IMR-90 (cell line): ENCODE measurements at regions not wholly inside any gene's neighbourhood (a gene's known extent, or its start where the extent isn't known, plus 50 kb on each side); places are given as distances from the start of the nearest gene placed in this dataset.
"Not testable (repeated sequence)": the region's sequence is repeated elsewhere in the genome, so short reads cannot be mapped to it uniquely, and the experiment has no call there.

Experiments used
- ATAC-seq: fragments of 200-7000 bp; cut with Tn5 transposase; 2 replicates; pipeline ENCODE4 v1.9.1; 2020; ENCODE audit warnings: low read depth, mild to moderate bottlenecking, moderate library complexity
- BruUV-seq: library from RNA; stranded (reverse); fragments of 400-500 nt; replicated peaks from 2 replicates; lab custom pipeline; 2021; lab: Mats Ljungman, UMichigan
- CTCF ChIA-PET: fragments of 300-600 bp; formaldehyde crosslinking; extraction: SDS; loops from one replicate; lab custom pipeline; 2021; ENCODE audit warnings: antibody characterized with exemption; lab: Yijun Ruan, JAX
- POLR2A ChIA-PET: fragments of 300-600 bp; sonication (Branson Sonifier 250); formaldehyde crosslinking; loops from one replicate; lab custom pipeline; 2022; ENCODE audit warnings: antibody characterized with exemption; ENCODE audit not compliant: unreplicated experiment; lab: Charles Lee
- DNase-seq: peaks from one replicate; pipeline ENCODE4 v3.0.0; 2013
- H2AFZ ChIP-seq: replicated peaks from 2 replicates; pipeline ENCODE3; 2013; ENCODE audit warnings: low read length, mild to moderate bottlenecking; ENCODE audit not compliant: poor library complexity
- H2AK5ac ChIP-seq: 2 replicates; pipeline ENCODE4 v1.6.1; 2013; ENCODE audit warnings: low read depth, low read length, inconsistent platforms
- H2AK9ac ChIP-seq: replicated peaks from 2 replicates; pipeline ENCODE3; 2013; ENCODE audit warnings: mild to moderate bottlenecking, low read depth, low read length, moderate library complexity; ENCODE audit not compliant: poor library complexity
- H2BK120ac ChIP-seq: 2 replicates; pipeline ENCODE4 v1.6.1; 2013; ENCODE audit warnings: low read depth, low read length, inconsistent platforms
- H2BK15ac ChIP-seq: 3 replicates; pipeline ENCODE4 v1.6.1; 2013; ENCODE audit warnings: low read depth, low read length, inconsistent platforms
- H2BK20ac ChIP-seq: 2 replicates; pipeline ENCODE4 v1.6.1; 2013; ENCODE audit warnings: low read depth, mild to moderate bottlenecking, inconsistent platforms, low read length, moderate library complexity
- H2BK5ac ChIP-seq: 2 replicates; pipeline ENCODE4 v1.6.1; 2013; ENCODE audit warnings: mild to moderate bottlenecking, low read depth, low read length, inconsistent platforms; ENCODE audit not compliant: poor library complexity, severe bottlenecking
- H3K14ac ChIP-seq: replicated peaks from 2 replicates; pipeline ENCODE4 v1.6.1; 2013; ENCODE audit warnings: low read depth, low read length, inconsistent platforms
- H3K18ac ChIP-seq: 2 replicates; pipeline ENCODE4 v1.6.1; 2013; ENCODE audit warnings: low read depth, low read length, control low read depth
- H3K23ac ChIP-seq: 2 replicates; pipeline ENCODE4 v1.6.1; 2013; ENCODE audit warnings: low read depth, low read length, inconsistent platforms
- H3K27ac ChIP-seq: 2 replicates; pipeline ENCODE4 v1.5.1; 2013; ENCODE audit warnings: mild to moderate bottlenecking, control low read depth, low read length; ENCODE audit not compliant: insufficient read depth
- H3K27me3 ChIP-seq: 2 replicates; pipeline ENCODE4 v1.6.1; 2013; ENCODE audit warnings: low read length; ENCODE audit not compliant: control insufficient read depth, insufficient read depth
- H3K36me3 ChIP-seq: 2 replicates; pipeline ENCODE4 v1.6.1; 2013; ENCODE audit warnings: low read length, mixed read lengths; ENCODE audit not compliant: control insufficient read depth, insufficient read depth
- H3K4ac ChIP-seq: 2 replicates; pipeline ENCODE4 v1.6.1; 2013; ENCODE audit warnings: low read depth, low read length, inconsistent platforms
- H3K4me1 ChIP-seq: 2 replicates; pipeline ENCODE4 v1.6.1; 2013; ENCODE audit warnings: low read length, mixed read lengths; ENCODE audit not compliant: control insufficient read depth, insufficient read depth
- H3K4me2 ChIP-seq: 2 replicates; pipeline ENCODE4 v1.6.1; 2013; ENCODE audit warnings: low read depth, mild to moderate bottlenecking, control low read depth, low read length, moderate library complexity
- H3K4me3 ChIP-seq: 2 replicates; pipeline ENCODE4 v1.5.1; 2013; ENCODE audit warnings: low read depth, mild to moderate bottlenecking, control low read depth, low read length, moderate library complexity; ENCODE audit not compliant: insufficient read depth
- H3K56ac ChIP-seq: 2 replicates; pipeline ENCODE4 v1.6.1; 2013; ENCODE audit warnings: low read length, inconsistent platforms; ENCODE audit not compliant: insufficient read depth; ENCODE audit errors: extremely low read depth
- H3K79me1 ChIP-seq, 2 experiments: 2 replicates each; pipeline ENCODE4 v1.6.1; 2013; ENCODE audit warnings: low read length in 2 of 2, inconsistent platforms in 1 of 2, low read depth in 1 of 2
- H3K9ac ChIP-seq: 2 replicates; pipeline ENCODE4 v1.6.1; 2013; ENCODE audit warnings: low read depth, low read length, control low read depth
- H3K9me1 ChIP-seq: 2 replicates; pipeline ENCODE4 v1.6.1; 2013; ENCODE audit warnings: low read length, inconsistent platforms; ENCODE audit not compliant: insufficient read depth
- H3K9me3 ChIP-seq: 2 replicates; pipeline ENCODE4 v1.6.1; 2013; ENCODE audit warnings: low read length; ENCODE audit not compliant: control insufficient read depth, insufficient read depth
- H4K20me1 ChIP-seq: 2 replicates; pipeline ENCODE4 v1.6.1; 2013; ENCODE audit warnings: low read length, inconsistent platforms; ENCODE audit not compliant: insufficient read depth
- H4K5ac ChIP-seq: 2 replicates; pipeline ENCODE4 v1.6.1; 2013; ENCODE audit warnings: mild to moderate bottlenecking, low read depth, low read length, control low read depth
- H4K8ac ChIP-seq, 2 experiments: 2 replicates each; pipeline ENCODE4 v1.6.1; 2013; ENCODE audit warnings: low read depth in 2 of 2, low read length in 2 of 2, control low read depth in 1 of 2, inconsistent platforms in 1 of 2
- H4K91ac ChIP-seq: 2 replicates; pipeline ENCODE4 v1.6.1; 2013; ENCODE audit warnings: low read depth, low read length, inconsistent platforms; ENCODE audit not compliant: insufficient read depth
- WGBS, 2 experiments: methylation state at CpG; one replicate each; pipeline versions ENCODE4 v1.1.5 to v1.1.7; 2013; ENCODE audit warnings: missing lambda C conversion rate in 2 of 2; ENCODE audit not compliant: insufficient read length in 1 of 2; ENCODE audit errors: extremely low coverage in 2 of 2; 5-methylcytosine and 5-hydroxymethylcytosine counted together
- dilution Hi-C: fragments of 300-500 bp; cut with HindIII; formaldehyde crosslinking; loops from one replicate; pipeline ENCODE4 v1.14.3; 2018; ENCODE audit warnings: low sequenced_read_pairs; ENCODE audit not compliant: unreplicated experiment
- in situ Hi-C: fragments of 300-500 bp; cut with MboI; formaldehyde crosslinking; loops from 3 replicates; pipeline ENCODE4 v1.14.3; 2019; ENCODE audit warnings: low sequenced_read_pairs, inconsistent platforms, mixed read lengths
- intact Hi-C: fragments of 100-400 bp; cut with micrococcal nuclease; formaldehyde crosslinking; loops from 2 replicates; pipeline ENCODE4 v1.10.0; 2022

DNA sequence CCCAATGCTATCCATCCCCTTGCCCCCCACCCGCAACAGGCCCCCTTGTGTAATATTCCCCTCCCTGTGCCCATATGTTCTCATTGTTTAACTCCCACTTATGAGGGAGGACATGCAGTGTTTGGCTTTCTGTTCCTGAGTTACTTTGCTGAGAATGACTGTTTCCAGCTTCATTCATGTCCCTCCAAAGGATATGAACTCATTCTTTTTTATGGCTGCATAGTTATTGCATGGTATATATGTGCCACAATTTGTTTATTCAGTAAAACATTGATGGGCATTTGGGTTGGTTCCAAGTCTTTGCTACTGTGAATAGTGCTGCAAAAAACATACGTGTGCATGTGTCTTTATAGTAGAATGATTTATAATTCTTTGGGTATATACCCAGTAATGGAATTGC is 128.4 kb upstream of the RAPGEF2 start:
- H3K9me3 ChIP-seq, H3K9me1 ChIP-seq, H4K20me1 ChIP-seq, dilution Hi-C loops, H4K8ac ChIP-seq, H3K9ac ChIP-seq, in situ Hi-C loops, H3K4me1 ChIP-seq, BruUV-seq, H3K23ac ChIP-seq, H3K4ac ChIP-seq, H2AK5ac ChIP-seq, ATAC-seq, DNase-seq, H4K5ac ChIP-seq, intact Hi-C loops, H2BK15ac ChIP-seq, CTCF ChIA-PET, H3K18ac ChIP-seq, POLR2A ChIA-PET, H3K27ac ChIP-seq, H2BK20ac ChIP-seq, H3K36me3 ChIP-seq, H3K4me3 ChIP-seq, H3K79me1 ChIP-seq, H2AK9ac ChIP-seq, H2BK5ac ChIP-seq, H3K27me3 ChIP-seq, H3K4me2 ChIP-seq, H3K14ac ChIP-seq, H4K91ac ChIP-seq, H2AFZ ChIP-seq, H3K56ac ChIP-seq, H2BK120ac ChIP-seq: not testable (repeated sequence)
- no CpG with 5 or more reads among the region's 2 CpGs for WGBS, 2 experiments

DNA sequence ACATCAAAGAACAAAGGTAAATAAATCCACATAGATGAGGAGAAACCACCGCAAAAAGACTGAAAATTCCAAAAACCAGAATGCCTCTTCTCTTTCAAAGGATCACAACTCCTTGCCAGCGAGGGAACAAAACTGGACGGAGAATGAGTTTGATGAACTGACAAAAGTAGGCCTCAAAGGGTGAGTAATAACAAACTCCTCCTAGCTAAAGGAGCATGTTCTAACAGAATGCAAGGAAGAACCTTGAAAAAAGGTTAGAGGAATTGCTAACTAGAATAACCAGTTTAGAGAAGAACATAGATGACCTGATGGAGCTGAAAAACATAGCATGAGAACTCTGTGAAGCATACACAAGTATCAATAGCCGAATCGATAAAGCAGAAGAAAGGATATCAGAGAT is 122.2 kb upstream of the RAPGEF2 start:
- H3K27me3 ChIP-seq, H3K56ac ChIP-seq, H3K36me3 ChIP-seq, H4K5ac ChIP-seq, H3K4me2 ChIP-seq, in situ Hi-C loops, H2AK5ac ChIP-seq, H3K79me1 ChIP-seq, BruUV-seq, DNase-seq, H2BK5ac ChIP-seq, H3K27ac ChIP-seq, H3K4me1 ChIP-seq, intact Hi-C loops, H2BK20ac ChIP-seq, H4K8ac ChIP-seq, H3K14ac ChIP-seq, H2AFZ ChIP-seq, H2AK9ac ChIP-seq, H4K91ac ChIP-seq, H3K9me1 ChIP-seq, dilution Hi-C loops, CTCF ChIA-PET, H2BK120ac ChIP-seq, H3K9ac ChIP-seq, H4K20me1 ChIP-seq, H3K9me3 ChIP-seq, H2BK15ac ChIP-seq, POLR2A ChIA-PET, ATAC-seq, H3K4ac ChIP-seq, H3K23ac ChIP-seq, H3K4me3 ChIP-seq, H3K18ac ChIP-seq: not testable (repeated sequence)
- WGBS, 2 experiments: no CpG with 5 or more reads among the region's 5 CpGs
